Spleen (tissue), 7 donors: ENCODE measurements at regions not wholly inside any gene's neighbourhood (a gene's known extent, or its start where the extent isn't known, plus 50 kb on each side); places are given as distances from the start of the nearest gene placed in this dataset.
"Not testable (repeated sequence)": the region's sequence is repeated elsewhere in the genome, so short reads cannot be mapped to it uniquely, and the experiment has no call there.

Experiments used
- POLR2A ChIP-seq, 3 donors: fragments of 450-650 bp; IDR thresholded peaks; one replicate each; pipeline ENCODE4 v1.5.1; 2017; ENCODE audit warnings: antibody characterized with exemption in 3 of 3, mild to moderate bottlenecking in 1 of 3
- TF ChIP-seq, protein P1 (sequence below), 11 experiments: fragments of 200-600 bp in 7 of 11; fragments of 450-650 bp in 4 of 11; sonication (generic) in 4 of 11; IDR thresholded peaks in 8 of 11; conservative IDR thresholded peaks in 3 of 11; 1 replicate in 7 of 11; 2 replicates in 4 of 11; pipeline versions ENCODE4 v1.4.0 to v1.8.0; 2016 to 2021; ENCODE audit warnings: antibody characterized with exemption in 11 of 11, inconsistent platforms in 4 of 11, mild to moderate bottlenecking in 1 of 11
- donor health status: DM: no; HTN: no; CAD: no; lungs with moderate emphysema.
- donor health status: DM: no; HTN: no; CAD: no.
- donor health status: DM: no; HTN: no; CAD: no.

DNA sequence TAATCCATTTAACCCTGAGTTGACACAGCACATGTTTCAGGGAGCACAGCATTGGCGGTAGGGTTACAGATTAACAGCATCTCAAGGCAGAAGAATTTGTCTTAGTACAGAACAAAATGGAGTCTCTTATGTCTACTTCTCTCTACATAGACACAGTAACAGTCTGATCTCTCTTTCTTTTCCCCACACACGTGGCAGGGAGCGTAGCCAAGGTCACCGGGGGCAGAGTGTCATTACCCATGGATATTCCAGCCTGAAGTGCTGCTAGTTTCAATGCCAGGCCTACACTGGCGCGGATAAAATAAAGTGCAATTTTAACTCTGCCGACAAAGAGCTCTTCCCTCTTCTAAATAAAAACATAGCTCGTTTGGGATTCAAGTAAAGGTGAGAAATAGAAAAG lies 366.3 kb upstream of the SGCG start:
- not testable (repeated sequence) for TF ChIP-seq POLR2A (IDR thresholded peaks at IDR 0.05)
- TF ChIP-seq, protein P1, sequence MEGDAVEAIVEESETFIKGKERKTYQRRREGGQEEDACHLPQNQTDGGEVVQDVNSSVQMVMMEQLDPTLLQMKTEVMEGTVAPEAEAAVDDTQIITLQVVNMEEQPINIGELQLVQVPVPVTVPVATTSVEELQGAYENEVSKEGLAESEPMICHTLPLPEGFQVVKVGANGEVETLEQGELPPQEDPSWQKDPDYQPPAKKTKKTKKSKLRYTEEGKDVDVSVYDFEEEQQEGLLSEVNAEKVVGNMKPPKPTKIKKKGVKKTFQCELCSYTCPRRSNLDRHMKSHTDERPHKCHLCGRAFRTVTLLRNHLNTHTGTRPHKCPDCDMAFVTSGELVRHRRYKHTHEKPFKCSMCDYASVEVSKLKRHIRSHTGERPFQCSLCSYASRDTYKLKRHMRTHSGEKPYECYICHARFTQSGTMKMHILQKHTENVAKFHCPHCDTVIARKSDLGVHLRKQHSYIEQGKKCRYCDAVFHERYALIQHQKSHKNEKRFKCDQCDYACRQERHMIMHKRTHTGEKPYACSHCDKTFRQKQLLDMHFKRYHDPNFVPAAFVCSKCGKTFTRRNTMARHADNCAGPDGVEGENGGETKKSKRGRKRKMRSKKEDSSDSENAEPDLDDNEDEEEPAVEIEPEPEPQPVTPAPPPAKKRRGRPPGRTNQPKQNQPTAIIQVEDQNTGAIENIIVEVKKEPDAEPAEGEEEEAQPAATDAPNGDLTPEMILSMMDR (IDR thresholded peaks at IDR 0.05 in 8 of 11, conservative IDR thresholded peaks at IDR 0.05 in 3 of 11): not testable (repeated sequence)
